Choroid plexus epithelial cell (primary cell): ENCODE measurements at regions not wholly inside any gene's neighbourhood (a gene's known extent, or its start where the extent isn't known, plus 50 kb on each side); places are given as distances from the start of the nearest gene placed in this dataset.
A peak's percentile ranks its signal among the peaks of the same experiment; 100 is the strongest.

Source experiments
- DNase-seq: peaks from one replicate; pipeline ENCODE4 v3.0.0-alpha.2; 2010; ENCODE audit warnings: low read depth
- H3K4me3 ChIP-seq: 2 replicates; pipeline ENCODE4 v1.5.1; 2011; ENCODE audit warnings: low read depth, mild to moderate bottlenecking, control low read depth, low read length, moderate library complexity
- TF ChIP-seq, protein P1 (sequence below): conservative IDR thresholded peaks from 2 replicates; pipeline ENCODE4 v1.5.1; 2011; ENCODE audit warnings: low read depth, mild to moderate bottlenecking, control low read depth, inconsistent platforms, low read length, moderate library complexity

- H3K4me3 ChIP-seq, result no peak overlapping the region
- TF ChIP-seq, protein P1, sequence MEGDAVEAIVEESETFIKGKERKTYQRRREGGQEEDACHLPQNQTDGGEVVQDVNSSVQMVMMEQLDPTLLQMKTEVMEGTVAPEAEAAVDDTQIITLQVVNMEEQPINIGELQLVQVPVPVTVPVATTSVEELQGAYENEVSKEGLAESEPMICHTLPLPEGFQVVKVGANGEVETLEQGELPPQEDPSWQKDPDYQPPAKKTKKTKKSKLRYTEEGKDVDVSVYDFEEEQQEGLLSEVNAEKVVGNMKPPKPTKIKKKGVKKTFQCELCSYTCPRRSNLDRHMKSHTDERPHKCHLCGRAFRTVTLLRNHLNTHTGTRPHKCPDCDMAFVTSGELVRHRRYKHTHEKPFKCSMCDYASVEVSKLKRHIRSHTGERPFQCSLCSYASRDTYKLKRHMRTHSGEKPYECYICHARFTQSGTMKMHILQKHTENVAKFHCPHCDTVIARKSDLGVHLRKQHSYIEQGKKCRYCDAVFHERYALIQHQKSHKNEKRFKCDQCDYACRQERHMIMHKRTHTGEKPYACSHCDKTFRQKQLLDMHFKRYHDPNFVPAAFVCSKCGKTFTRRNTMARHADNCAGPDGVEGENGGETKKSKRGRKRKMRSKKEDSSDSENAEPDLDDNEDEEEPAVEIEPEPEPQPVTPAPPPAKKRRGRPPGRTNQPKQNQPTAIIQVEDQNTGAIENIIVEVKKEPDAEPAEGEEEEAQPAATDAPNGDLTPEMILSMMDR, result no peak
- DNase-seq, result no peak
These were observed 568.9 kb upstream of the ADGRL4 start for GRCh38 chr1:79575424-79575823.

- no peak overlapping the region for H3K4me3 ChIP-seq
- TF ChIP-seq, protein P1, result no peak
- peak; percentile 56 for DNase-seq
These were observed 561.9 kb upstream of the ADGRL4 start for GRCh38 chr1:79568411-79568810.

- no peak overlapping the region for H3K4me3 ChIP-seq
- TF ChIP-seq, protein P1, result no peak
- DNase-seq, result no peak
These were observed 555.0 kb upstream of the ADGRL4 start for GRCh38 chr1:79561521-79561978.

- no peak for DNase-seq
- no peak overlapping the region for H3K4me3 ChIP-seq
- TF ChIP-seq, protein P1, result no peak
These were observed 549.7 kb upstream of the ADGRL4 start for GRCh38 chr1:79556189-79556588.

DNA sequence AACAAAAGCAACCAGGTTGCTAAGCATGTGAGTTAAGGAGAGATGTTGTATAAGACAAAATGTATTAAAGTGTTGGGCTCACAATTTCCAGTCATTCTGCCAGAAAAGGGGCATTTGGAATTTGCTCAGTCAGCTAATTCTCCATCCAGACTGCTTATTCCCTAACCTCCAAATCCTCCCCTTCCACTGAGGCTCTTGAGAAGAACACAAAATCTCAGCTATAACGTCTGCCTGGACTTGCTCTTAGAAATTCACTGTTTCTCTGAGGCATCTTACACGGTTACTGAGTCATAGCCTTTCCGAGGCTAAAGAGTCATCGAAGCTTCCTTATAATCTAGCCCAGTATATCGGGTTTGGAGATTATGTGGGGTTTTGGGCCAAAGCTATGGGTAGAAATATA, 548.2 kb upstream of the ADGRL4 start:
- DNase-seq, result no peak
- H3K4me3 ChIP-seq, result no peak overlapping the region
- TF ChIP-seq, protein P1, result no peak

- no peak overlapping the region for H3K4me3 ChIP-seq
- peak; percentile 1 for DNase-seq
- TF ChIP-seq, protein P1, result no peak
These were observed 544.8 kb upstream of the ADGRL4 start for GRCh38 chr1:79551321-79551720.

DNA sequence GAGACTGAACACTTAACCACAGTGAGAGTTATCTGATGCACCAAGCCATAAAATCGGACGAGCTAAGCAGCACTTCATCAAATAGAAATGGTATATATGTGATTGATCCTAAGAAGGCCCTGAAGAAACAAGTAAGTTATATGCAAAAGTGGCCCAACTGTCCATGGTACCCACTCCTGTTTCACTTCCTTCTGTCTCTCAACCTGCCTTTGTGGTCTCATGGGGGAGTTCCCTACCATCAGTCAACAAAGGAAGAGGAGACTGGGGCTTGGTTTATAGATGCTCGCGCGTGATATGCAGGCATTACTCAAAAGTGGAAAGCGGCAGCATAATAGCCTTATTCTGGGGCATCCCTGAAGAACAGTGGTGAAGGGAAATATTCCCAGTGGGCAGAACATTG, 543.9 kb upstream of the ADGRL4 start:
- TF ChIP-seq, protein P1, result no peak
- H3K4me3 ChIP-seq, result no peak overlapping the region
- no peak for DNase-seq
